ENCODE measurements at regions not wholly inside any gene's neighbourhood (a gene's known extent, or its start where the extent isn't known, plus 50 kb on each side); places are given as distances from the start of the nearest gene placed in this dataset.

DNA sequence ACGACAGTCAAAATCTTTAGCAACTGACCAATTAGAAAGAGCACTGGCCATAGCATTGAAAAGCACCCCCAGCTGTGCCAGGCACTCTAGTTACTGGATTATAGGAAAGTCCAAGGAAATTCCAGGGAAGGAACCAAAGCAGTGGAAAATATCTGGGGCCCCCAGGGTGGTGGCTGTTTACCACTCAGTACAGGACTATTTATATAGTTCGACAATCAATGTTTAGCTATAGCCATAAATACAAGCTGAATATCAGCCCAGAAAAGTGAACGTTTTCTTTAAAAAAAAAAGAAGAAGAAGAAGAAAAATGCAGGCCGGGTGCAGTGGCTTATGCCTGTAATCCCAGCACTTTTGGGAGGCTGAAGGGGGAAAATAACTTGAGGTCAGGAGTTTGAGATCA is 55.2 kb upstream of the UBAC2 start:
- DNase-seq (ENCODE audit: low spot score), result no peak
- Histone ChIP-seq H2BK12ac (ENCODE audit: low read length) (no peak overlapping the region), H2BK120ac (ENCODE audit: low read depth, low read length) (no peak overlapping the region), H4K8ac (ENCODE audit: low read depth, low read length) (no peak overlapping the region), H2BK15ac (ENCODE audit: low read length) (no peak overlapping the region), H3K4me3 (ENCODE audit: low read length in 2 of 2) (no peak overlapping the region), H3K9me3 (replicated peaks in 1 of 2; ENCODE audit: control insufficient read depth in 2 of 2, insufficient read depth in 1 of 2, low read depth in 1 of 2, low read length in 2 of 2) (no peaks in the 10 kb centered on the region), H3K4ac (ENCODE audit: low read length) (no peak overlapping the region), H4K91ac (ENCODE audit: low read depth, low read length, poor library complexity) (no peak overlapping the region), H3K79me1 (ENCODE audit: low read depth, low read length) (no peaks in the 10 kb centered on the region), H3K18ac (ENCODE audit: low read length) (no peak overlapping the region), H3K23ac (ENCODE audit: low read depth, low read length, poor library complexity) (no peak overlapping the region), H3K27ac (replicated peaks; ENCODE audit: low read length) (no peak overlapping the region), H3K14ac (ENCODE audit: low read length) (no peak overlapping the region), H3K9ac (ENCODE audit: low read depth, low read length, poor library complexity) (no peak overlapping the region), H3K4me1 (ENCODE audit: control insufficient read depth in 2 of 2, insufficient read depth in 1 of 2, low read depth in 1 of 2, low read length in 2 of 2) (no peaks in the 10 kb centered on the region), H2AFZ (ENCODE audit: low read length) (no peak overlapping the region), H3K36me3 (replicated peaks in 1 of 2; ENCODE audit: control insufficient read depth in 2 of 2, insufficient read depth in 2 of 2, low read length in 2 of 2) (no peaks in the 10 kb centered on the region), H2AK5ac (ENCODE audit: low read depth, low read length) (no peak overlapping the region), H3K27me3 (ENCODE audit: control insufficient read depth in 3 of 3, insufficient read depth in 3 of 3, low read depth in 1 of 3, low read length in 3 of 3) (no peaks in the 10 kb centered on the region), H3K4me2 (ENCODE audit: insufficient read depth, low read length, poor library complexity, severe bottlenecking) (no peak overlapping the region), H2BK5ac (ENCODE audit: low read length) (no peak overlapping the region)
- no CpG with 5 or more reads among the region's 4 CpGs for WGBS, 2 donors (ENCODE audit: extremely low coverage in 2 of 2, insufficient read length in 2 of 2, insufficient replicate concordance in 1 of 2)

DNA sequence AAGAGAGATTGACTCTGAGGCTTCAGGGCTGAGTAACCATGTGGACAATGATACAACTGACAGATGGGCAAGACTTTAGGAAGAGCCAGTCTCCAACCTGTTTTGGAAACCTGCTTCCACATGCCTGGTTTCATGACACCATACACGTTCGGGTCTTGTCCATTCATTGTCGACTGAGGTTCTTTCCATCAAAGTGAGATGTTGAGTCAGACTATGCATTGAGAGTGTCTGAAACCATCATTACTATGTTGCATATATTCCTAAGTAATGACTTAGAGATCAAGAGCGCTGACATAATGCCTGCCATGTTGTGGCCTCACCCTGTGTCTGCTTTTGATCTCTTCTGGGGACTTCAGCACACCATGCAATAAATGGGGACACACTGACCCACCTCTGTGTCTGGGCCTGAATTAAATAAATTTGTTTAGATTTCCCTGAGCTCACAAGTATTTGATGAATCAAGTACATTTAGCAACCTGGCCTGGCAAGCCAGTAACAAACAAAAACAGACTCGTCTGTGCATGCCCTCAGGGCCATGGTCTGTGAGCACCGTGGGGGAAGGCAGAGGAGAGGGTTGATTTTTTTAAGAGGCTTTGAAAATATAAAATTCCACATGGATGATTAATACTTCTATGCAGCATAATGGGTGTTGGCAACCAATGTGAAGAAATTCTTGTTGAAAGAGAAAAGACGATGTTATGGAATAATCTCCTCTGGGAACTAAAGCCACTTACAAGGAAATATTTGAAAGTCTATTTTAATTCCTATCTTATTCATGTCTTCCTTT is 49.9 kb upstream of the UBAC2 start:
- Histone ChIP-seq H2BK120ac (ENCODE audit: low read depth, low read length) (no peak overlapping the region), H3K27me3 (ENCODE audit: control insufficient read depth in 3 of 3, insufficient read depth in 3 of 3, low read depth in 1 of 3, low read length in 3 of 3) (peaks cover 0 to 2% (median 0%) of the 10 kb centered on the region in 3 experiments), H2BK15ac (ENCODE audit: low read length) (no peak overlapping the region), H2AFZ (ENCODE audit: low read length) (peak overlapping the region; percentile 15), H3K23ac (ENCODE audit: low read depth, low read length, poor library complexity) (no peak overlapping the region), H2AK5ac (ENCODE audit: low read depth, low read length) (no peak overlapping the region), H3K4me3 (ENCODE audit: low read length in 2 of 2) (no peak overlapping the region), H3K14ac (ENCODE audit: low read length) (no peak overlapping the region), H3K27ac (replicated peaks; ENCODE audit: low read length) (no peak overlapping the region), H3K4ac (ENCODE audit: low read length) (no peak overlapping the region), H2BK5ac (ENCODE audit: low read length) (no peak overlapping the region), H3K18ac (ENCODE audit: low read length) (no peak overlapping the region), H3K9me3 (replicated peaks in 1 of 2; ENCODE audit: control insufficient read depth in 2 of 2, insufficient read depth in 1 of 2, low read depth in 1 of 2, low read length in 2 of 2) (no peaks in the 10 kb centered on the region), H3K9ac (ENCODE audit: low read depth, low read length, poor library complexity) (no peak overlapping the region), H4K91ac (ENCODE audit: low read depth, low read length, poor library complexity) (no peak overlapping the region), H3K36me3 (replicated peaks in 1 of 2; ENCODE audit: control insufficient read depth in 2 of 2, insufficient read depth in 2 of 2, low read length in 2 of 2) (no peaks in the 10 kb centered on the region), H4K8ac (ENCODE audit: low read depth, low read length) (no peak overlapping the region), H2BK12ac (ENCODE audit: low read length) (no peak overlapping the region), H3K4me1 (ENCODE audit: control insufficient read depth in 2 of 2, insufficient read depth in 1 of 2, low read depth in 1 of 2, low read length in 2 of 2) (no peaks in the 10 kb centered on the region), H3K79me1 (ENCODE audit: low read depth, low read length) (no peaks in the 10 kb centered on the region), H3K4me2 (ENCODE audit: insufficient read depth, low read length, poor library complexity, severe bottlenecking) (no peak overlapping the region)
- no peak for DNase-seq (ENCODE audit: low spot score)
- WGBS, 2 donors (ENCODE audit: extremely low coverage in 2 of 2, insufficient read length in 2 of 2, insufficient replicate concordance in 1 of 2), result no CpG with 5 or more reads among the region's 7 CpGs

Data from neuronal stem cell (in vitro differentiated cells).